IMR-90 (cell line): ENCODE measurements at regions not wholly inside any gene's neighbourhood (a gene's known extent, or its start where the extent isn't known, plus 50 kb on each side); places are given as distances from the start of the nearest gene placed in this dataset.

Experiments
- ATAC-seq: fragments of 200-7000 bp; cut with Tn5 transposase; 2 replicates; pipeline ENCODE4 v1.9.1; 2020; ENCODE audit warnings: low read depth, mild to moderate bottlenecking, moderate library complexity
- BruUV-seq: library from RNA; stranded (reverse); fragments of 400-500 nt; replicated peaks from 2 replicates; lab custom pipeline; 2021; lab: Mats Ljungman, UMichigan
- CTCF ChIA-PET: fragments of 300-600 bp; formaldehyde crosslinking; extraction: SDS; loops from one replicate; lab custom pipeline; 2021; ENCODE audit warnings: antibody characterized with exemption; lab: Yijun Ruan, JAX
- POLR2A ChIA-PET: fragments of 300-600 bp; sonication (Branson Sonifier 250); formaldehyde crosslinking; loops from one replicate; lab custom pipeline; 2022; ENCODE audit warnings: antibody characterized with exemption; ENCODE audit not compliant: unreplicated experiment; lab: Charles Lee
- DNase-seq: peaks from one replicate; pipeline ENCODE4 v3.0.0; 2013
- H2AFZ ChIP-seq: replicated peaks from 2 replicates; pipeline ENCODE3; 2013; ENCODE audit warnings: low read length, mild to moderate bottlenecking; ENCODE audit not compliant: poor library complexity
- H2AK5ac ChIP-seq: 2 replicates; pipeline ENCODE4 v1.6.1; 2013; ENCODE audit warnings: low read depth, low read length, inconsistent platforms
- H2AK9ac ChIP-seq: replicated peaks from 2 replicates; pipeline ENCODE3; 2013; ENCODE audit warnings: mild to moderate bottlenecking, low read depth, low read length, moderate library complexity; ENCODE audit not compliant: poor library complexity
- H2BK120ac ChIP-seq: 2 replicates; pipeline ENCODE4 v1.6.1; 2013; ENCODE audit warnings: low read depth, low read length, inconsistent platforms
- H2BK15ac ChIP-seq: 3 replicates; pipeline ENCODE4 v1.6.1; 2013; ENCODE audit warnings: low read depth, low read length, inconsistent platforms
- H2BK20ac ChIP-seq: 2 replicates; pipeline ENCODE4 v1.6.1; 2013; ENCODE audit warnings: low read depth, mild to moderate bottlenecking, inconsistent platforms, low read length, moderate library complexity
- H2BK5ac ChIP-seq: 2 replicates; pipeline ENCODE4 v1.6.1; 2013; ENCODE audit warnings: mild to moderate bottlenecking, low read depth, low read length, inconsistent platforms; ENCODE audit not compliant: poor library complexity, severe bottlenecking
- H3K14ac ChIP-seq: replicated peaks from 2 replicates; pipeline ENCODE4 v1.6.1; 2013; ENCODE audit warnings: low read depth, low read length, inconsistent platforms
- H3K18ac ChIP-seq: 2 replicates; pipeline ENCODE4 v1.6.1; 2013; ENCODE audit warnings: low read depth, low read length, control low read depth
- H3K23ac ChIP-seq: 2 replicates; pipeline ENCODE4 v1.6.1; 2013; ENCODE audit warnings: low read depth, low read length, inconsistent platforms
- H3K27ac ChIP-seq: 2 replicates; pipeline ENCODE4 v1.5.1; 2013; ENCODE audit warnings: mild to moderate bottlenecking, control low read depth, low read length; ENCODE audit not compliant: insufficient read depth
- H3K27me3 ChIP-seq: 2 replicates; pipeline ENCODE4 v1.6.1; 2013; ENCODE audit warnings: low read length; ENCODE audit not compliant: control insufficient read depth, insufficient read depth
- H3K36me3 ChIP-seq: 2 replicates; pipeline ENCODE4 v1.6.1; 2013; ENCODE audit warnings: low read length, mixed read lengths; ENCODE audit not compliant: control insufficient read depth, insufficient read depth
- H3K4ac ChIP-seq: 2 replicates; pipeline ENCODE4 v1.6.1; 2013; ENCODE audit warnings: low read depth, low read length, inconsistent platforms
- H3K4me1 ChIP-seq: 2 replicates; pipeline ENCODE4 v1.6.1; 2013; ENCODE audit warnings: low read length, mixed read lengths; ENCODE audit not compliant: control insufficient read depth, insufficient read depth
- H3K4me2 ChIP-seq: 2 replicates; pipeline ENCODE4 v1.6.1; 2013; ENCODE audit warnings: low read depth, mild to moderate bottlenecking, control low read depth, low read length, moderate library complexity
- H3K4me3 ChIP-seq: 2 replicates; pipeline ENCODE4 v1.5.1; 2013; ENCODE audit warnings: low read depth, mild to moderate bottlenecking, control low read depth, low read length, moderate library complexity; ENCODE audit not compliant: insufficient read depth
- H3K56ac ChIP-seq: 2 replicates; pipeline ENCODE4 v1.6.1; 2013; ENCODE audit warnings: low read length, inconsistent platforms; ENCODE audit not compliant: insufficient read depth; ENCODE audit errors: extremely low read depth
- H3K79me1 ChIP-seq, 2 experiments: 2 replicates each; pipeline ENCODE4 v1.6.1; 2013; ENCODE audit warnings: low read length in 2 of 2, inconsistent platforms in 1 of 2, low read depth in 1 of 2
- H3K9ac ChIP-seq: 2 replicates; pipeline ENCODE4 v1.6.1; 2013; ENCODE audit warnings: low read depth, low read length, control low read depth
- H3K9me1 ChIP-seq: 2 replicates; pipeline ENCODE4 v1.6.1; 2013; ENCODE audit warnings: low read length, inconsistent platforms; ENCODE audit not compliant: insufficient read depth
- H3K9me3 ChIP-seq: 2 replicates; pipeline ENCODE4 v1.6.1; 2013; ENCODE audit warnings: low read length; ENCODE audit not compliant: control insufficient read depth, insufficient read depth
- H4K20me1 ChIP-seq: 2 replicates; pipeline ENCODE4 v1.6.1; 2013; ENCODE audit warnings: low read length, inconsistent platforms; ENCODE audit not compliant: insufficient read depth
- H4K5ac ChIP-seq: 2 replicates; pipeline ENCODE4 v1.6.1; 2013; ENCODE audit warnings: mild to moderate bottlenecking, low read depth, low read length, control low read depth
- H4K8ac ChIP-seq, 2 experiments: 2 replicates each; pipeline ENCODE4 v1.6.1; 2013; ENCODE audit warnings: low read depth in 2 of 2, low read length in 2 of 2, control low read depth in 1 of 2, inconsistent platforms in 1 of 2
- H4K91ac ChIP-seq: 2 replicates; pipeline ENCODE4 v1.6.1; 2013; ENCODE audit warnings: low read depth, low read length, inconsistent platforms; ENCODE audit not compliant: insufficient read depth
- BHLHE40 ChIP-seq: fragments of 150-350 bp; IDR thresholded peaks from 2 replicates; pipeline ENCODE4 v1.6.1; 2016; ENCODE audit warnings: mild to moderate bottlenecking, low read depth, low read length
- CEBPB ChIP-seq: IDR thresholded peaks from 2 replicates; pipeline ENCODE4 v1.6.1; 2012; ENCODE audit warnings: low read depth, low read length, improper control_type of control experiment
- CHD1 ChIP-seq: IDR thresholded peaks from 2 replicates; pipeline ENCODE4 v1.6.1; 2012; ENCODE audit warnings: low read depth, low read length, improper control_type of control experiment
- FOS ChIP-seq: fragments of 150-350 bp; IDR thresholded peaks from 2 replicates; pipeline ENCODE4 v1.6.1; 2016; ENCODE audit warnings: low read depth, low read length
- MAFK ChIP-seq: IDR thresholded peaks from 2 replicates; pipeline ENCODE4 v1.6.1; 2012; ENCODE audit warnings: low read depth, low read length, improper control_type of control experiment
- MAZ ChIP-seq: IDR thresholded peaks from 2 replicates; pipeline ENCODE4 v1.6.1; 2012; ENCODE audit warnings: low read depth, mild to moderate bottlenecking, low read length, improper control_type of control experiment, moderate library complexity, borderline replicate concordance
- MXI1 ChIP-seq: IDR thresholded peaks from 2 replicates; pipeline ENCODE4 v1.6.1; 2012; ENCODE audit warnings: low read depth, mild to moderate bottlenecking, low read length, moderate library complexity, borderline replicate concordance
- NFE2L2 ChIP-seq: fragments of 150-350 bp; IDR thresholded peaks from 2 replicates; pipeline ENCODE4 v1.6.1; 2016; ENCODE audit warnings: low read depth, mild to moderate bottlenecking, low read length
- POLR2A ChIP-seq: IDR thresholded peaks from 2 replicates; pipeline ENCODE4 v1.6.1; 2012; ENCODE audit warnings: mild to moderate bottlenecking, low read depth, low read length
- RAD21 ChIP-seq: IDR thresholded peaks from 2 replicates; pipeline ENCODE4 v1.6.1; 2012; ENCODE audit warnings: low read length, improper control_type of control experiment
- RCOR1 ChIP-seq: IDR thresholded peaks from 2 replicates; pipeline ENCODE4 v1.6.1; 2012; ENCODE audit warnings: mild to moderate bottlenecking, low read length, improper control_type of control experiment; ENCODE audit not compliant: insufficient replicate concordance
- RFX5 ChIP-seq: IDR thresholded peaks from 2 replicates; pipeline ENCODE4 v1.8.0; 2012; ENCODE audit warnings: low read depth, mild to moderate bottlenecking, low read length, moderate library complexity
- SMC3 ChIP-seq: fragments of 150-350 bp; IDR thresholded peaks from 2 replicates; pipeline ENCODE4 v1.6.1; 2016; ENCODE audit warnings: low read depth, mild to moderate bottlenecking, antibody characterized with exemption, low read length, moderate library complexity
- WGBS, 2 experiments: methylation state at CpG; one replicate each; pipeline versions ENCODE4 v1.1.5 to v1.1.7; 2013; ENCODE audit warnings: missing lambda C conversion rate in 2 of 2; ENCODE audit not compliant: insufficient read length in 1 of 2; ENCODE audit errors: extremely low coverage in 2 of 2; 5-methylcytosine and 5-hydroxymethylcytosine counted together
- dilution Hi-C: fragments of 300-500 bp; cut with HindIII; formaldehyde crosslinking; loops from one replicate; pipeline ENCODE4 v1.14.3; 2018; ENCODE audit warnings: low sequenced_read_pairs; ENCODE audit not compliant: unreplicated experiment
- in situ Hi-C: fragments of 300-500 bp; cut with MboI; formaldehyde crosslinking; loops from 3 replicates; pipeline ENCODE4 v1.14.3; 2019; ENCODE audit warnings: low sequenced_read_pairs, inconsistent platforms, mixed read lengths
- intact Hi-C: fragments of 100-400 bp; cut with micrococcal nuclease; formaldehyde crosslinking; loops from 2 replicates; pipeline ENCODE4 v1.10.0; 2022
- TF ChIP-seq, protein P1 (sequence below): fragments of 150-350 bp; IDR thresholded peaks from 2 replicates; pipeline ENCODE4 v1.6.1; 2016; ENCODE audit warnings: low read depth, mild to moderate bottlenecking, low read length, moderate library complexity, borderline replicate concordance
- TF ChIP-seq, protein P2 (sequence below): fragments of 150-350 bp; IDR thresholded peaks from 2 replicates; pipeline ENCODE4 v1.6.1; 2017; ENCODE audit warnings: mild to moderate bottlenecking, antibody characterized with exemption, low read length, low read depth

DNA sequence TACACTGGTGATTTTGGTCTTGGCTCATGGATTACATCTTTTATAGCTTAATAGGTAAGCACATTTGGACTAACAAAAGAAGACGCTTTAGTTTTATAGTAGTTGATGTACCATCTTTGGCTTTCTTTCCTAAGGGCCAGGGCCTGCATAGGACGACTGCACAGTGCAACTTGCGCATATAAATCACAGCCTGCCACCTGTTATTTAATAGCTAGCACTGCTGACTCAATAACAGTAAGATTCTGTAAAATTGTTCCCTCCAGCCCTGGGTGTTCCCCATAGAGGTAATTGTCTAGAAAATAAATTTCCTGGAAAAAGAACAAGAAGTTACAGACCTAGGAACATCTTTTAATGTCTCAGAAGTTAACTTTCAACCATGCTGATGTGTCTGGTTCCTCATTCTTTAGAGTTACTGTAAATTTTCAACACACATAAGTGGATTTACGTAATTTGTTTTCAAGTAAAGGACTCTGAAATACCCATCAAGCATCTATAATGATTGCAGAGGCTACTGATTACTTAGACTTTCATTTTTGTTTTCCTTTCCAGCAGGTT is 594.2 kb upstream of the NXPH2 start:
- Histone ChIP-seq H3K27me3 (no peaks in the 10 kb centered on the region), H3K4me1 (no peaks in the 10 kb centered on the region), H3K9me1 (no peaks in the 10 kb centered on the region), H2BK20ac (no peak overlapping the region), H3K56ac (no peak overlapping the region), H4K8ac (no peak overlapping the region), H3K36me3 (no peaks in the 10 kb centered on the region), H2AK9ac (no peak overlapping the region), H2BK120ac (no peak overlapping the region), H3K27ac (no peak overlapping the region), H3K4me3 (no peak overlapping the region), H2AK5ac (no peak overlapping the region), H4K5ac (no peak overlapping the region), H4K91ac (no peak overlapping the region), H3K79me1 (no peaks in the 10 kb centered on the region), H3K18ac (no peak overlapping the region), H3K14ac (no peak overlapping the region), H3K4ac (no peak overlapping the region), H3K23ac (no peak overlapping the region), H2BK5ac (no peak overlapping the region), H2AFZ (no peak overlapping the region), H3K9ac (no peak overlapping the region), H2BK15ac (no peak overlapping the region), H3K9me3 (peaks cover 12% of the 10 kb centered on the region), H4K20me1 (no peaks in the 10 kb centered on the region), H3K4me2 (no peak overlapping the region)
- DNase-seq = no peak
- ChIA-PET POLR2A (no interaction called here), CTCF (interaction anchor here (0.7 kb wide), 1 partner anchor 70 kb away, joined by 3 read pairs; no protein-coding TSS in a partner anchor)
- no TSS peak for BruUV-seq
- intact Hi-C loops (no loop called here), in situ Hi-C loops (no loop called here), dilution Hi-C loops (no loop called here)
- WGBS, 2 experiments = no CpG with 5 or more reads among the region's 4 CpGs
- TF ChIP-seq CEBPB (no peak), POLR2A (no peak), NFE2L2 (no peak), RAD21 (no peak), FOS (no peak), SMC3 (no peak), BHLHE40 (no peak), MAZ (no peak), CHD1 (no peak), MXI1 (no peak), MAFK (no peak), RCOR1 (no peak), RFX5 (no peak)
- TF ChIP-seq, protein P1, sequence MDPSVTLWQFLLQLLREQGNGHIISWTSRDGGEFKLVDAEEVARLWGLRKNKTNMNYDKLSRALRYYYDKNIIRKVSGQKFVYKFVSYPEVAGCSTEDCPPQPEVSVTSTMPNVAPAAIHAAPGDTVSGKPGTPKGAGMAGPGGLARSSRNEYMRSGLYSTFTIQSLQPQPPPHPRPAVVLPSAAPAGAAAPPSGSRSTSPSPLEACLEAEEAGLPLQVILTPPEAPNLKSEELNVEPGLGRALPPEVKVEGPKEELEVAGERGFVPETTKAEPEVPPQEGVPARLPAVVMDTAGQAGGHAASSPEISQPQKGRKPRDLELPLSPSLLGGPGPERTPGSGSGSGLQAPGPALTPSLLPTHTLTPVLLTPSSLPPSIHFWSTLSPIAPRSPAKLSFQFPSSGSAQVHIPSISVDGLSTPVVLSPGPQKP = no peak
- TF ChIP-seq, protein P2, sequence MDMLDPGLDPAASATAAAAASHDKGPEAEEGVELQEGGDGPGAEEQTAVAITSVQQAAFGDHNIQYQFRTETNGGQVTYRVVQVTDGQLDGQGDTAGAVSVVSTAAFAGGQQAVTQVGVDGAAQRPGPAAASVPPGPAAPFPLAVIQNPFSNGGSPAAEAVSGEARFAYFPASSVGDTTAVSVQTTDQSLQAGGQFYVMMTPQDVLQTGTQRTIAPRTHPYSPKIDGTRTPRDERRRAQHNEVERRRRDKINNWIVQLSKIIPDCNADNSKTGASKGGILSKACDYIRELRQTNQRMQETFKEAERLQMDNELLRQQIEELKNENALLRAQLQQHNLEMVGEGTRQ = no peak
- ATAC-seq = no peak
